Osteoblast (primary cell): ENCODE measurements at regions not wholly inside any gene's neighbourhood (a gene's known extent, or its start where the extent isn't known, plus 50 kb on each side); places are given as distances from the start of the nearest gene placed in this dataset.

Source experiments
- DNase-seq: peaks from one replicate; pipeline ENCODE4 v3.0.0; 2011; ENCODE audit warnings: low spot score, mixed read lengths; ENCODE audit not compliant: insufficient read length; ENCODE audit errors: missing footprints
- H2AFZ ChIP-seq: 2 replicates; pipeline ENCODE4 v1.6.0; 2011; ENCODE audit warnings: mild to moderate bottlenecking, low read length
- H3K27ac ChIP-seq: 2 replicates; pipeline ENCODE4 v1.5.1; 2011; ENCODE audit warnings: mild to moderate bottlenecking, low read depth, low read length, moderate library complexity
- H3K27me3 ChIP-seq: 2 replicates; pipeline ENCODE4 v1.6.0; 2012; ENCODE audit warnings: mild to moderate bottlenecking, control low read depth, inconsistent platforms, low read length, moderate library complexity; ENCODE audit not compliant: insufficient read depth
- H3K36me3 ChIP-seq: 2 replicates; pipeline ENCODE4 v1.5.1; 2011; ENCODE audit warnings: mild to moderate bottlenecking, low read length, control low read depth, moderate library complexity; ENCODE audit not compliant: insufficient read depth
- H3K4me1 ChIP-seq: 2 replicates; pipeline ENCODE4 v1.5.1; 2011; ENCODE audit warnings: mild to moderate bottlenecking, low read length, control low read depth, moderate library complexity; ENCODE audit not compliant: insufficient read depth
- H3K4me2 ChIP-seq: 2 replicates; pipeline ENCODE4 v1.6.0; 2011; ENCODE audit warnings: mild to moderate bottlenecking, low read length; ENCODE audit not compliant: insufficient read depth
- H3K4me3 ChIP-seq: fragments of 200-600 bp; sonication (generic); 3 replicates; pipeline ENCODE4 v1.5.1; 2012; ENCODE audit warnings: mild to moderate bottlenecking, low read length, inconsistent platforms; ENCODE audit not compliant: insufficient read depth
- H3K79me2 ChIP-seq: 2 replicates; pipeline ENCODE4 v1.6.0; 2012; ENCODE audit warnings: mild to moderate bottlenecking, low read length, control low read depth, inconsistent platforms; ENCODE audit not compliant: insufficient read depth
- H3K9me3 ChIP-seq: 2 replicates; pipeline ENCODE4 v1.5.1; 2011; ENCODE audit warnings: low read depth, low read length, control low read depth
- H4K20me1 ChIP-seq: 2 replicates; pipeline ENCODE4 v1.6.0; 2012; ENCODE audit warnings: mild to moderate bottlenecking, low read length, control low read depth; ENCODE audit not compliant: insufficient read depth
- CTCF ChIP-seq: IDR thresholded peaks from 2 replicates; pipeline ENCODE4 v1.5.1; 2011; ENCODE audit warnings: mild to moderate bottlenecking, low read depth, low read length, moderate library complexity; ENCODE audit errors: extremely low read depth

- H3K36me3 ChIP-seq, result no peaks in the 10 kb centered on the region
- no peaks in the 10 kb centered on the region for H3K79me2 ChIP-seq
- H3K27me3 ChIP-seq, result no peaks in the 10 kb centered on the region
- no peak for TF ChIP-seq CTCF
- H2AFZ ChIP-seq, result no peak overlapping the region
- peaks cover 3% of the 10 kb centered on the region for H3K9me3 ChIP-seq
- no peak overlapping the region for H3K27ac ChIP-seq
- H3K4me2 ChIP-seq, result no peak overlapping the region
- no peaks in the 10 kb centered on the region for H4K20me1 ChIP-seq
- H3K4me3 ChIP-seq, result no peak overlapping the region
- no peak for DNase-seq
- no peaks in the 10 kb centered on the region for H3K4me1 ChIP-seq
Measured at GRCh38 chr18:38587571-38587970, 1022.0 kb upstream of the CELF4 start.

- peaks cover 3% of the 10 kb centered on the region for H3K9me3 ChIP-seq
- H4K20me1 ChIP-seq, result no peaks in the 10 kb centered on the region
- no peaks in the 10 kb centered on the region for H3K27me3 ChIP-seq
- H3K4me2 ChIP-seq, result no peak overlapping the region
- H3K36me3 ChIP-seq, result no peaks in the 10 kb centered on the region
- no peak overlapping the region for H2AFZ ChIP-seq
- H3K4me3 ChIP-seq, result no peak overlapping the region
- no peak for DNase-seq
- H3K27ac ChIP-seq, result no peak overlapping the region
- no peaks in the 10 kb centered on the region for H3K79me2 ChIP-seq
- TF ChIP-seq CTCF, result no peak
- no peaks in the 10 kb centered on the region for H3K4me1 ChIP-seq
Measured at GRCh38 chr18:38586327-38586726, 1020.7 kb upstream of the CELF4 start.

DNA sequence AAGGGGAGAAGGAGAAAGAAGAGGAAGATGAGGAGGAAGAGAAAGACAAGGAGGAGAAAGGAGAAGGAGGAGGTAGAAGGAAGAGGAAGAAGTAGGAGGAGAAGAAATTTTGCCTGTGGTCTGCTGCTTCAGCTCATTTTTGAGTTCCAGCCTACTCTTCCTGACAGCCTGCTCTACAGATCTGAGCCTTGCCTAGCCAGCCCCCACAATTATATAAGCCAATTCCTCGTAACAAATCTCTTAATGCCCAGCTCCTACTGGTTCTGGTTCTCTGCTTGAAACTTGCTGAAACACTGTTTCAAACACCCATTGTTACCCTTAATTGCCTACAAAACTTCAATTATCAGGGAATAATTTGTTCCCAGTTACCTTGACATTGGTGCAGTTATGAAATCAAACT lies 1014.2 kb upstream of the CELF4 start:
- no peak for TF ChIP-seq CTCF
- no peak overlapping the region for H3K27ac ChIP-seq
- no peaks in the 10 kb centered on the region for H3K79me2 ChIP-seq
- H3K9me3 ChIP-seq, result peaks cover 3% of the 10 kb centered on the region
- H4K20me1 ChIP-seq, result no peaks in the 10 kb centered on the region
- no peak overlapping the region for H3K4me3 ChIP-seq
- DNase-seq, result no peak
- H3K4me1 ChIP-seq, result no peaks in the 10 kb centered on the region
- no peak overlapping the region for H3K4me2 ChIP-seq
- H3K27me3 ChIP-seq, result no peaks in the 10 kb centered on the region
- no peaks in the 10 kb centered on the region for H3K36me3 ChIP-seq
- no peak overlapping the region for H2AFZ ChIP-seq

DNA sequence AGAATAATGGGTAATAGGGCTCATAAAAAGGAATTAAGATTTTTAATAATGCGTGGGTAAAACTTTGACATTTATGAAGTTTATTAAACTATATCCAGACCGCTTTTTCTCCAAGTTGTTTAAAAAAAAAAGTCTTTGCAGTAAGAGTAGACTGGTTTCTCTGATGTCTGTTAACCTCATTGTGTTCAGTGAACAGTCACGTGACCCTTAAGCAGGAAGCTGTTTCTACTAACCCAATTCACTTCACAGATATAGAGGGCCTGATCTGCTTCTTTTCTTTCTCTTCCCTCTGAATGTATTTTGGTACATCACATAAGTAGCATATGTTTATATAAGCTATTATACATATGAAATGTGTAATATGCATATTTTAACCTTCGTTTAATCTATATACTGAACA lies 1011.3 kb upstream of the CELF4 start:
- Histone ChIP-seq H3K4me3 (no peak overlapping the region), H3K4me1 (no peaks in the 10 kb centered on the region), H4K20me1 (no peaks in the 10 kb centered on the region), H3K4me2 (no peak overlapping the region), H3K9me3 (peaks cover 3% of the 10 kb centered on the region), H3K36me3 (no peaks in the 10 kb centered on the region), H3K27ac (no peak overlapping the region), H3K79me2 (no peaks in the 10 kb centered on the region), H3K27me3 (no peaks in the 10 kb centered on the region), H2AFZ (no peak overlapping the region)
- no peak for TF ChIP-seq CTCF
- no peak for DNase-seq
